ENCODE measurements at regions not wholly inside any gene's neighbourhood (a gene's known extent, or its start where the extent isn't known, plus 50 kb on each side); places are given as distances from the start of the nearest gene placed in this dataset.

- Mint-ChIP-seq H3K36me3 (ENCODE audit: low read depth) (no peaks in the 10 kb centered on the region), H3K4me3 (no peak overlapping the region), H3K4me1 (ENCODE audit: low read depth) (no peaks in the 10 kb centered on the region), H3K9me3 (no peaks in the 10 kb centered on the region), H3K27ac (no peak overlapping the region), H3K27me3 (peaks cover 4% of the 10 kb centered on the region)
- no peak for TF ChIP-seq CTCF (IDR thresholded peaks at IDR 0.05)
- Histone ChIP-seq H3K27ac (ENCODE audit: low read depth in 1 of 2, low read length in 2 of 2) (no peak overlapping the region), H3K4me3 (ENCODE audit: low read length) (no peak overlapping the region), H3K9me3 (ENCODE audit: control insufficient read depth in 1 of 2, insufficient read depth in 1 of 2, low read length in 2 of 2) (peaks cover 0 to 44% of the 10 kb centered on the region in 2 experiments), H3K4me1 (ENCODE audit: insufficient read depth, low read length) (no peaks in the 10 kb centered on the region), H3K36me3 (ENCODE audit: insufficient read depth, low read length) (no peaks in the 10 kb centered on the region), H3K27me3 (ENCODE audit: control insufficient read depth in 1 of 2, insufficient read depth in 2 of 2, low read length in 2 of 2) (no peaks in the 10 kb centered on the region)
- ATAC-seq (ENCODE audit: poor library complexity) (no peak), DNase-seq (no peak)
- POLR2A ChIA-PET: no interaction called here
- intact Hi-C loops (cut with DNase I, micrococcal nuclease): no loop called here
- CTCF ChIA-PET: no interaction called here
Measured at GRCh38 chr10:133015321-133015720, 72.4 kb upstream of the ADGRA1 start.

GRCh38 chr10:133014416-133015210, 72.2 kb upstream of the CFAP46 start:
- ChIA-PET CTCF (no interaction called here), POLR2A (no interaction called here)
- DNase-seq (no peak), ATAC-seq (ENCODE audit: poor library complexity) (no peak)
- Mint-ChIP-seq H3K27ac (no peak overlapping the region), H3K36me3 (ENCODE audit: low read depth) (no peaks in the 10 kb centered on the region), H3K4me1 (ENCODE audit: low read depth) (no peaks in the 10 kb centered on the region), H3K9me3 (no peaks in the 10 kb centered on the region), H3K4me3 (no peak overlapping the region), H3K27me3 (peaks cover 4% of the 10 kb centered on the region)
- Histone ChIP-seq H3K4me3 (ENCODE audit: low read length) (no peak overlapping the region), H3K4me1 (ENCODE audit: insufficient read depth, low read length) (no peaks in the 10 kb centered on the region), H3K36me3 (ENCODE audit: insufficient read depth, low read length) (no peaks in the 10 kb centered on the region), H3K27me3 (ENCODE audit: control insufficient read depth in 1 of 2, insufficient read depth in 2 of 2, low read length in 2 of 2) (no peaks in the 10 kb centered on the region), H3K9me3 (ENCODE audit: control insufficient read depth in 1 of 2, insufficient read depth in 1 of 2, low read length in 2 of 2) (peaks cover 0 to 44% of the 10 kb centered on the region in 2 experiments), H3K27ac (ENCODE audit: low read depth in 1 of 2, low read length in 2 of 2) (no peak overlapping the region)
- intact Hi-C loops (cut with DNase I, micrococcal nuclease): no loop called here
- TF ChIP-seq CTCF (IDR thresholded peaks at IDR 0.05): no peak

GRCh38 chr10:133013463-133013862, 71.1 kb upstream of the CFAP46 start:
- Histone ChIP-seq H3K9me3 (ENCODE audit: control insufficient read depth in 1 of 2, insufficient read depth in 1 of 2, low read length in 2 of 2) (peaks cover 0 to 44% of the 10 kb centered on the region in 2 experiments), H3K4me3 (ENCODE audit: low read length) (no peak overlapping the region), H3K27me3 (ENCODE audit: control insufficient read depth in 1 of 2, insufficient read depth in 2 of 2, low read length in 2 of 2) (no peaks in the 10 kb centered on the region), H3K4me1 (ENCODE audit: insufficient read depth, low read length) (no peaks in the 10 kb centered on the region), H3K27ac (ENCODE audit: low read depth in 1 of 2, low read length in 2 of 2) (no peak overlapping the region), H3K36me3 (ENCODE audit: insufficient read depth, low read length) (no peaks in the 10 kb centered on the region)
- Mint-ChIP-seq H3K36me3 (ENCODE audit: low read depth) (no peaks in the 10 kb centered on the region), H3K4me1 (ENCODE audit: low read depth) (no peaks in the 10 kb centered on the region), H3K9me3 (no peaks in the 10 kb centered on the region), H3K27me3 (peaks cover 4% of the 10 kb centered on the region), H3K27ac (no peak overlapping the region), H3K4me3 (no peak overlapping the region)
- POLR2A ChIA-PET: no interaction called here
- intact Hi-C loops (cut with DNase I, micrococcal nuclease): no loop called here
- TF ChIP-seq CTCF (IDR thresholded peaks at IDR 0.05): no peak
- DNase-seq (peak in 3 of 14 experiments; percentile 13 to 34 (median 27)), ATAC-seq (ENCODE audit: poor library complexity) (no peak)
- CTCF ChIA-PET: no interaction called here

Measured in CD4-positive, alpha-beta T cell (primary cell).